GM12875 (cell line): ENCODE measurements at regions not wholly inside any gene's neighbourhood (a gene's known extent, or its start where the extent isn't known, plus 50 kb on each side); places are given as distances from the start of the nearest gene placed in this dataset.

Source experiments
- H3K4me3 ChIP-seq: one replicate; pipeline ENCODE4 v1.5.1; 2011; ENCODE audit warnings: low read depth, low read length, control low read depth
- TF ChIP-seq, protein P1 (sequence below): IDR thresholded peaks from 2 replicates; pipeline ENCODE4 v1.5.1; 2011; ENCODE audit warnings: low read depth, mild to moderate bottlenecking, control low read depth, inconsistent platforms, low read length, moderate library complexity, borderline replicate concordance; ENCODE audit not compliant: insufficient read depth

DNA sequence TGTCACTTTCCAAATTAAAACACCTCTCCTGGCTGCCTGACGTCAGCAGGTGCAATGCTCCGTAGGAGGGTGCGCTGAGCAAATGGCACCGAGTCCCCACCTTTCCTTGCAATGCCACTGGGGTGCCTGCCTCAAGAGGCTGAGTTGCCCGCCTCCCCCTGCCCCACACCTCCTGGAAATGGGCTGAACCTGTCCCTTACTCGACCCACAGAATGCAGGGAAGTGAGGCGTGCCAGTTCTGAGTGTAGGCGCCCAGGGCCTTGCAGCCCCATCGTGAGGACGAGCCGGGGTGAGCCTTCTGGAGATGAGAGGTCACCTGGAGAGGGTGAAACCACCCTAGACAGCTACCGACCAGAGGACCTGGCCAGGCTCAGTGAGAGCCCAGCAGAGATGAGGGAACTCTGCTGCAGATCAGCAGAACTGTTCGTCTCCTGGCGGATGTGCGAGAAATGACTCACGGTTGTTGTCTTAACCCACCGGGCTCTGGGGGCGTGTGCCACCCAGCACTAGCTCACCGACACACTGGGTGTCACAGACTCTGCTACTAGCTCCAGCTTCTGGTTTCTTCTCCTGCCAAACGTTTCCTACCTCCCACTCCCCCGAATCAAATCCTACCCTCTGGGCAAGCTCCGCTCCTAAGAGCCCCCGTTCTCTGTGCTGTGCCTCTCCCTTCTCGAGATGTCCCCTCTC lies 168.7 kb upstream of the HDAC4 start:
- TF ChIP-seq, protein P1, sequence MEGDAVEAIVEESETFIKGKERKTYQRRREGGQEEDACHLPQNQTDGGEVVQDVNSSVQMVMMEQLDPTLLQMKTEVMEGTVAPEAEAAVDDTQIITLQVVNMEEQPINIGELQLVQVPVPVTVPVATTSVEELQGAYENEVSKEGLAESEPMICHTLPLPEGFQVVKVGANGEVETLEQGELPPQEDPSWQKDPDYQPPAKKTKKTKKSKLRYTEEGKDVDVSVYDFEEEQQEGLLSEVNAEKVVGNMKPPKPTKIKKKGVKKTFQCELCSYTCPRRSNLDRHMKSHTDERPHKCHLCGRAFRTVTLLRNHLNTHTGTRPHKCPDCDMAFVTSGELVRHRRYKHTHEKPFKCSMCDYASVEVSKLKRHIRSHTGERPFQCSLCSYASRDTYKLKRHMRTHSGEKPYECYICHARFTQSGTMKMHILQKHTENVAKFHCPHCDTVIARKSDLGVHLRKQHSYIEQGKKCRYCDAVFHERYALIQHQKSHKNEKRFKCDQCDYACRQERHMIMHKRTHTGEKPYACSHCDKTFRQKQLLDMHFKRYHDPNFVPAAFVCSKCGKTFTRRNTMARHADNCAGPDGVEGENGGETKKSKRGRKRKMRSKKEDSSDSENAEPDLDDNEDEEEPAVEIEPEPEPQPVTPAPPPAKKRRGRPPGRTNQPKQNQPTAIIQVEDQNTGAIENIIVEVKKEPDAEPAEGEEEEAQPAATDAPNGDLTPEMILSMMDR: no peak
- H3K4me3 ChIP-seq: no peak overlapping the region

- no peak overlapping the region for H3K4me3 ChIP-seq
- TF ChIP-seq, protein P1: no peak
Observed at GRCh38 chr2:239568601-239569000, 167.8 kb upstream of the HDAC4 start.

DNA sequence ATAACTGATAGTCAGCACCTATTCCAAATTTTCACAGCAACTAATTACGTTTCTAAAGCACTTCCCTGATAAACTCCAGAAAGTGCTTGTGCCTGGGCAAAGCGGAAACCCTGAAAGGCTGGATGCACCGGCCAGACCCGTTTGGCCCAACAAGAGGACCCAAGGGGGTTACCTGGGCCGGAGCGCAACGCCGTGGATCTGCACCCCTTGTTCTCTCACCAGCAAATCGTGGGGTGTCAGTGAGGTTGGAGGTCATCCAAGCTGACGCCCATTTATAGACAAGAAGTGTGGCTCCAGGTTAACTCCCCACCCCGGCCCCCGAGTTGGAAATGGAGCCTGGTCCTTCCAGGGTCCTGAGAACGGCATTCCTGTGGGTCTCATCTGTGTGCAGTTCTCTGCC lies 167.0 kb upstream of the HDAC4 start:
- TF ChIP-seq, protein P1: no peak
- no peak overlapping the region for H3K4me3 ChIP-seq

GRCh38 chr2:239566995-239567568 lies 166.3 kb upstream of the HDAC4 start:
- TF ChIP-seq, protein P1: no peak
- H3K4me3 ChIP-seq: no peak overlapping the region

GRCh38 chr2:239566162-239566994 lies 165.6 kb upstream of the HDAC4 start:
- TF ChIP-seq, protein P1: no peak
- no peak overlapping the region for H3K4me3 ChIP-seq

DNA sequence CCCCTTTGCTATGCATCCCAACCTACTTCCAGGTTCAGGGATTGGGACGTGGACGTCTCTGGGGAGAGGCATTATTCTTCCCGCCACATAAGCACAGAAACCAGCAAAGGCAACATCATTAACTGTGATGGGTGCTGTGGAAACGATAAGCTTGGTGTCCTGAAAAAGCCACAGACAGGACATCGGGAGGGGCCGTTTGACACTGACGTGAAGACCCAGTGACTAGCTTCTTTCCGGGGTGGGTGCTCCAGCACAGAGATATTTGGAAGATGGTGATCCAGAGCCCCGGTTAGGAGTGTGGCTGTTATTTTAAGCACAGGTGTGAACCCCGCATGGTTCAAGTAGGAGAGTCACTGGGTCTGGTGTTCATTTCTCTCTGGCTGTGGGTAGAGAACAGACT lies 163.8 kb upstream of the HDAC4 start:
- TF ChIP-seq, protein P1: no peak

More for the DNA sequence above, 163.8 kb upstream of the HDAC4 start:
- no peak overlapping the region for H3K4me3 ChIP-seq
